HG02759 (cell line): ENCODE measurements at regions not wholly inside any gene's neighbourhood (a gene's known extent, or its start where the extent isn't known, plus 50 kb on each side); places are given as distances from the start of the nearest gene placed in this dataset.

Experiments used
- ATAC-seq: cut with Tn5 transposase; IDR thresholded peaks from one replicate; pipeline ENCODE4 v1.9.1; 2021; ENCODE audit warnings: mild to moderate bottlenecking, moderate library complexity; ENCODE audit not compliant: unreplicated experiment

GRCh38 chr10:123585477-123586445, 80.4 kb upstream of the GPR26 start:
- no peak for ATAC-seq

DNA sequence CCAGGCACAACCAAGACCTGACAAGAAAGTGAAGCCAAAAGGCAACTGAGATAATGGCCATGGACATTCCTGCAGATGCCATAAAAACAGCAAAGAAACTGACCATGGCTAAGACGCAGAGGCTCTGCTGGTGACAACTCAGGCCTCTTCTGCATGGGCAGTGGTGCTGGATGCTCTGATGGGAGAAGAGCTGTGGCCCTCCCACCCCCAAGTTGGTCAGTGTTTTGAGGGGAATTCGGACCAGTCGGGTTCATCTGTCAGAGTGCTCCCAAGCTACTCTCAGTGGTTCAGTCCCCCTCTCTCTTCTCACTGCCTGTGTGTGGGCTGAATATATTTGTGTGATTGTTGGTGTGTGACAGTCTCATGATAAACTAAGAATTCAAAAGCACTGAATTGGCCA, 79.0 kb upstream of the GPR26 start:
- ATAC-seq = no peak

DNA sequence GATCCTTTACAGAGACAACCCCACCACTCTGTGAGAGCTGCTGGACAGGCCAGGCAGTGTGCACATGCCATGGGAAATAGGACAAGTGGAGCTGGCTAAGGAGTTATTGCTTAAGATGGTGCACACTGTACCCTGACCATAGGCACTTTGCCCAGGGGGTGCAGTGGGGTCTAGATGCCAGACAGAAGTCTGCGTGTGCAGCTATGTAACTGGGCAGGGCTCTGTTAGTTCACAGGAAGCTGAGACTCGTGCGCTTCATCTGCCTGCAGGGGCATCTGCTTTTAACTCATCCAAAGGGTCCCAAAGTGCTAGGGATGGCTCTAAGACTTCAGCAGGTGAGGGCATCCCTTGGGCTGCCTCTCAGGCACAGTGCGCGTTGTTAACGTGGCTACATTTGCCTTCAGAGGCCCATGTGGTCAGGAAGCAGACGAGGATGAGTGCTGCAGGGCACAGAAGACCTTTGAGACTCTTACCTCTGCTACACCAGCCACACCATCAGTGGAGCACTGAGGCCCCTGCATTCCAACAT, 77.7 kb upstream of the GPR26 start:
- ATAC-seq = no peak

- ATAC-seq = no peak
Observed at GRCh38 chr10:123595661-123596060, 70.5 kb upstream of the GPR26 start.

GRCh38 chr10:123597676-123598075, 68.5 kb upstream of the GPR26 start:
- ATAC-seq = no peak

- ATAC-seq = no peak
Observed at GRCh38 chr10:123599366-123599849, 66.7 kb upstream of the GPR26 start.

GRCh38 chr10:123600177-123600576, 66.0 kb upstream of the GPR26 start:
- no peak for ATAC-seq

DNA sequence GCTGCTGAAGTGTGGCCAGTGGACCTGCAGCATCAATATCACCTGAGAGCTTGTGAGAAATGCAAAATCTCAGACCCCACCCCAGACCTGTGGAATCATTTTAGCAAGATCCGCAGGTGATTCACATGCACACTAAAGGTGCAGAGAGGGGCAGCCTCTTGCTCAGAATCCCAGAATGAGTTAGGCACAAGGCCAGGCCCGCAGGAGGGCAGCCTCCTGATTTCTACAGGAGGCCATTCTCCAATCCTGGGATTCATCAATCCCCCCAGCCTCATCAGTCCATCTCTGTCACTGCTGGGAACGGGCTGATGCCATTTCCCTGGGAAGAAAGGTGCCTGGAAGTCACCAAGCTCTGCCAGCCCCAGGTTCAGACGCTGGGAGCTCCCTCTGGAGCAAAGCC, 63.0 kb upstream of the GPR26 start:
- no peak for ATAC-seq

DNA sequence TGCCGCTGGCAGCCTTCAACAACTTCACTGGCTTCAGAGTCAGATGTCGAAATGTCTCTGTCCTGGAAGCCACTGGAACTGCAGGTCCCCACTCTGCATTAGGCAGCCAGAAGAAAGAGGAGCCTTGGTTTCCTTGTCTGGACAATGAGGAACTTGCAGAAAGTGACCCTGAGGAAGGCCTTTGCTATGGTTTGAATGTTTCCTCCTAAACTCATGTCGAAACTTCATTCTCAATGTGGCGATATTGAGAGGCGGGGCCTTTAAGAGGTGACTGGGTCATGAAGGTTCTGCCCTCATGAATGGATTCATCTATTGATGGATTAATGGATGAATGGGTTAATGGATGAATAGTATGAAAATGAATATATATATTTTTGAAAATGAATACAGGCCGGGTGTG, 61.6 kb upstream of the GPR26 start:
- no peak for ATAC-seq

DNA sequence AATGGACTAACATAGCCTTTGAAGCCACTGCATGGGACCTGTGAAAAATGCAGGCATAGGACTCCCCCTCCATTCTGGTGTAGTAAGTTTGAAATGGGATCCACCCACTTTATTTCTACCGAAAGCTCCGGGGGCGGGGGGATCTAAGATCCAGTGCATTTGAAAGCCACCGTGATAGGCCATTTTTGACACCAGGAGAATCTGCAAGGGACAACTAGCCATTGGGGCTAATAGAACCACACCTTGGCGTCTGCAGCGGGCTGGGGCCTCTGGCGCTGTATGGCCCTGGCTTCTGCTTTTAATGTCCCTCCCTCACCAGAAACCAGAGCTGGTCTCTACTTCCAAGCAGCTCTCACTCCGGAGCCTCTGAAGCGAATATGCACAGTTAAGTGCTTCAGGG, 60.1 kb upstream of the GPR26 start:
- no peak for ATAC-seq

DNA sequence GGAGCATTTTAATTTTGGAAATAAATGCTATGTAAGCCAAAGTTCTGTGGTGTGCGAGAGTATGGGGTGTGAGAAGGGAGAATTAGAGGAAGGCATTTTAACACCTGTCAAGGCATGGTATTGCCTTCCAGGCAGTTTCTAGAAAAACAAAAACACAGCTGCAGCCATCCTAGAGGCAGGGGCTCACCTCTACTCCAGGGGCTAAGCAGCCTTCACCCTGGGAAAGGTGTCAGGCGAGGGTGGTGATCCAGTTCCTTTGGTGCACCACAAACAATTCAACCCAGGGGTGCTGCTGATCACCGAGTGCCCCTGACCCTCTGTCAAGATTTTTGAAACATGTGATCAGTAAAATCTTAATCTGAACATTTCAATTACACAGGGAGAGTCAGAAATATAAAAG, 59.2 kb upstream of the GPR26 start:
- ATAC-seq = no peak

DNA sequence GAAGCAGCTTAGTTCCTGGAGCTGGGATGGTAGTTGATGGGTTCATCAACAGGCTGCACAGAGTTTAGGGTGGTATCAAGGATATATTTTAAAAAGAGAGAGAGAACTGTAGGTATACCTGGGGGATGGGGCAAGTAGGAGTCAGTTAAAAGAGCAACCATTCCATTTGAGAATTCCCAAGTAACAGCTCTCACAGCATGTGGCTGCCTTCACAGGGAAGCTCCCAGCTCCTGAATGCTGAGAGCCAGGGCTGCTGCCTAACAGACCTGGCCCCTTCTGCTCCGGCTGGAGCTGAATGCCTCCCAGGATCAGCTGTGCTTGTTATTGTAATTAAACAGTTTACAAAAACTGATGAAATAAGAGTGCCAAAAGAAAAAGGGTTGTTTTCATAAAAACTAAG, 58.8 kb upstream of the GPR26 start:
- no peak for ATAC-seq

- ATAC-seq = no peak
Observed at GRCh38 chr10:123608047-123608446, 58.1 kb upstream of the GPR26 start.

- no peak for ATAC-seq
Observed at GRCh38 chr10:123611243-123611642, 54.9 kb upstream of the GPR26 start.

- ATAC-seq = no peak
Observed at GRCh38 chr10:123611876-123612275, 54.3 kb upstream of the GPR26 start.

DNA sequence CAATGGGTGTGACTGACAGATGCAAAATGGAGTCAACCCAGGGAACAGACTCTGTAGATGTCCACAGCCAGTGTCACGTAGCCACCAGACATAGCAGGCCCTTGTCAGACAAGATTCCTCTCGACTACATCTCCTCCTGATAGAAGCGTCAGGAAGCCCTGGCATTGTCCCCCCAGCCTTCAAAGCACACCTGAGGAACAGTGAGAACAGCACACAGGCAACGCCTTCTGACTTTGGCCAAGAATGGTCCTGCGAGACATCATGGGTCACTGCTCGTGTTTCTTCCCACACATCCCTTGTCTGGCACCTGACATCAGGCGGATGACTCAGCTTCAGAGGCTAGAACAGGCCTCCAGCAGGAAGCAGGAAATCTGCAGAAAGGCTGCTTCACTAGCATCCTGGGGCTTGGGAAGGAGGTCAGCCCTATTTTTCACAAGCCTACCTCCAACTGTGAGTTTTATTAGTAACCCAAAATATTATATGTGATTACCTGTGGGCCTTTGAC, 52.8 kb upstream of the GPR26 start:
- ATAC-seq = no peak

DNA sequence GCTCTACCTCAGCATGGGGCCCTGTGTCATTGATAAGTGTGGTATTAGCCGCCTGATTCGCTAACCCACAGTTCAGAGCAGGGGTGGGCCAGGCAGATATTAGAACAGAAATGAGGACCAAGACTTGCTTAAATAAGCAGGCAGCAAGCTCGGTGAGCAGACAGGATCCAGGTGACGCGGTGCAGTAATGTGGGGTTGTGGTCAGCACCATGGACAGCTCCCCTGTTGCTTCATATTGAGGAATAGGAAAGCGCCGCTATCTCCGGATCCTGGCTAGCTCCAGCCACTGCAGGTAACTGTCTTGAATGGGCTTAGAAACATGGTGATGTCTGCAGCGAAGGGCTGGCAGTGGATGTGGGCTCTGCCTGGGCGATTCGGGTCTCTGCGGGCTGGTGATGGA, 51.3 kb upstream of the GPR26 start:
- ATAC-seq = no peak
